EL (cell line): ENCODE measurements at regions not wholly inside any gene's neighbourhood (a gene's known extent, or its start where the extent isn't known, plus 50 kb on each side); places are given as distances from the start of the nearest gene placed in this dataset.

Experiments used
- DNase-seq: peaks from one replicate; pipeline ENCODE4 v3.0.0-alpha.2; 2016

DNA sequence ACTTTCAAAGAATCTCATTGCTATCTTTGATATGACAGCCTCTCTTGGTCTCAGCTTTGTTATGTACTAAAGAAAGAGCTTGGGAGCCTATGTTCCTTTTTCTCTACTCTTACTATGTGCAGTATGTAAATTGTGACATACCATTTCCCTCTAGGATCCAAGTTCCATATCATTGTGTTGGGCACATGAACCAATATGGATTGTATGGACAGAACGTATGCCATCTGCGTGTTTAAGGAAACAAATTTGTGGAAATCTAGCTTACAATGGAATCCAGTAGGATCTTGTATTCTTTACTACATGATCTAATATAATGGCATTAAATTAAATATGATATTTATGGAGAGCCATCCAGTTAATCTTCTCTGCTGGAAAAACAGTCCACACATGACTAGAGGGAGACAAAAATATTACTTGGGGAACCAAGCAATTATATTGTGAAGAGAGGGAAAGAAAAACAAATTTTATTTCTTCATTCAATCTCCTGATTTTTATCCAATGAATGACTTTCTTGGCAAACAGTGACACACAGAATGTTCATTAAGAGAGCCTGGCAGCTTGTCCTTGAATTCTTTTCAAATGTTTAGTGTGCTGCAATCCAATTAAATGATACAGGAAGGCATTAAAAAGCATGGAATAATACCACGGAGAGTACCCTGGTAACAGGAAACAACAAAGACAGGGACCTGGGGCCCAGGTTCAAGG, 106.5 kb upstream of the DAB1 start:
- no peak for DNase-seq

- no peak for DNase-seq
These were observed 98.7 kb upstream of the DAB1 start for GRCh38 chr1:57522575-57522974.

GRCh38 chr1:57520743-57521515, 97.1 kb upstream of the DAB1 start:
- DNase-seq, result no peak

DNA sequence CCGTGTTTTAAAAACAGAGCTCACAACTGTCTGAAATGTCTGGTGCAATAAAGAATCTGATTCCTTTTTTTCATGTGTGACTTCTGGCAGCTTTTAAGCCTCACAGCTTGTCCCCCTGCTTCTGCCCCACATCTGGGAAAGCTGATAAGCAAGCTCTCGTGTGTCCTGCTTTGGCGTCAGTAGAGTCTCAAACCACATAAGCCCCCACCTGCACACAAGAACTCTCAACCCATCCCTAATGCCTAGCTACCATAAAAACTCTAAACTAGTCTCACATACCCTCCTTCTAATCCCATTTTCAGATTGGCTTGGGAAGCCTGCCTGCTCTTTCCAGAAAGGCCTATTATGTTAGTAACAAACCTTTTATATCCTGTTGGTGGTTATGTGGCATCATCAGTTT, 94.6 kb upstream of the DAB1 start:
- no peak for DNase-seq

DNA sequence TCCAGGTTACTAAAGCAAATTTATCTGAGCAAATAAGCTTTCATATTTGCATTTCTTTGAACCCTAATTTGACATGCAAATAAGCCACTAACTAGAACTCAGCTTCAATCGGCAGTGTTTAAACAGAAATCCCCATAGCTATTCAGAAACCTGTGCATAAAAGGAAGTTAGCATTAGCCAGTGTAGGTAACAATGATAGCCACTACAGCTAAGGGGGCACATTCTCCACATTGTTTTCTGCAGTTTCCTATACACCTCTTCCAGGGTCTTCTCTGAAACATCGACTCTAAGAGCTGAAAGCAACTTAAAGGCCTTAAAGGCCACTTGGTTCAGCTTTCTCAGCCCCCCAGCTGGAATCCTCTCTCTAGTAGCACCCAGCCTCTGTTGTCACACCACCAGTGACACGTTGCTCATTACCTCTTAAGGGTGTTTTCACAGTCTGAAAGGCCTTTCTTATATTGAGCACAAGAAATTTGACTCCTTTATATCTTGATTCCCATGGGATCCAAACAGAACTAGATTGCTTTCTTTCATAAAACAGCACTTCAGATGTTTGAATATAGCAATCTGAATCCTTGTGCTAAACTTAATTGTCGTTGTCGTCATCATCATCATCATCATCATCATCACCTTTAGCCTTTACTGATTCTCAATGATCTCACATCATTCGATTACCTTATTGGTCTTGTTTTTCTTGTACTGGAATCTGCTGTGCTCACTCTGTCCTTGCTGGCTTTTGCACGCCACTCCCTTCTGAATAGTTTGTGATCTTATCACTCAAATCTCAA, 93.9 kb upstream of the DAB1 start:
- DNase-seq, result no peak

DNA sequence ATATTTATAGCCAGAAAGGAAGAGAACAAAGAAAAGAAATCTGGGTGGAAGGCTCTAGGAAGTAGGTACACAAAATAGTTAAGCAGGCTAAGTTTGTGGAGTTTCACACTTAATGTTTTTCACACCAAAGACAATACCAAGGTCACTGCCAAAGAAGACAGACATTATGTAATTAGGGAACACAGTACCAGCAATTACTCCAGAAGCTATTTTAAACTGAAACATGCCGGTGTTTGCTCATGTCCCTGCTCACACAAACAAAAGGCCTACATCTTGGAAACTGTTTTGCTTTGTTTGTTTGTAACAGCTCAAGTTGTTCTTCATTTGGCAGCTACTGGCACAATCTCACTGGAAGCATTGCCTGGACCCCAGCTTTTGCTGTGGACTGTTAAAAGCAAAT, 88.5 kb upstream of the DAB1 start:
- DNase-seq, result no peak

- DNase-seq, result no peak
These were observed 83.1 kb upstream of the DAB1 start for GRCh38 chr1:57506941-57507340.

GRCh38 chr1:57503337-57503736, 79.5 kb upstream of the DAB1 start:
- no peak for DNase-seq

GRCh38 chr1:57500136-57500830, 76.4 kb upstream of the DAB1 start:
- DNase-seq, result no peak

DNA sequence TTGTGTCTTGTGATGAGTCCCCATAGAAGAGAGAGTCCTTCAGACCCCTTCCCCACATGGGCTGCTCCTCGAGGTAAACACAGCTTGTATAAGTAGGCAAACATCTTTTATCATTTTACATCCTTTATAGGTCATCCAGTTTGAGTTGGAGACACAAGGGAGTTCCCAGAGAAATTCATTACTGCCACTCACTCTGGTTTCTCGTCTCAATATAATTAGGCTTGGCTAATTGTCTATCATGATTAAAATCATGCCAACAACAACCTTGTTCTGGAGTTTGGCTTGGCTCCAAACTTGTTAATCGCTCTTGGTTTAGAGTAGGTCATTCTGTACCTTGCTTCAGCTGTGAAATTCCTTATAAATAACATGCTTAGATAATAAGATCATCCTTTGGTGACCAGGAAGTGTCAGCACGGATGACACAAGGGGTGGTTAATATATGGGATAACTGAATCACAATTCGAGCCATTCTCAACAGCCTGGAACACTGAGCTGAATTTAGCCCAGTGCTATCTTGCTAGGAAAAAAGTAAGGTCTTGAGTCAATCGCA, 70.7 kb upstream of the DAB1 start:
- no peak for DNase-seq

- no peak for DNase-seq
These were observed 68.8 kb upstream of the DAB1 start for GRCh38 chr1:57492586-57493226.

DNA sequence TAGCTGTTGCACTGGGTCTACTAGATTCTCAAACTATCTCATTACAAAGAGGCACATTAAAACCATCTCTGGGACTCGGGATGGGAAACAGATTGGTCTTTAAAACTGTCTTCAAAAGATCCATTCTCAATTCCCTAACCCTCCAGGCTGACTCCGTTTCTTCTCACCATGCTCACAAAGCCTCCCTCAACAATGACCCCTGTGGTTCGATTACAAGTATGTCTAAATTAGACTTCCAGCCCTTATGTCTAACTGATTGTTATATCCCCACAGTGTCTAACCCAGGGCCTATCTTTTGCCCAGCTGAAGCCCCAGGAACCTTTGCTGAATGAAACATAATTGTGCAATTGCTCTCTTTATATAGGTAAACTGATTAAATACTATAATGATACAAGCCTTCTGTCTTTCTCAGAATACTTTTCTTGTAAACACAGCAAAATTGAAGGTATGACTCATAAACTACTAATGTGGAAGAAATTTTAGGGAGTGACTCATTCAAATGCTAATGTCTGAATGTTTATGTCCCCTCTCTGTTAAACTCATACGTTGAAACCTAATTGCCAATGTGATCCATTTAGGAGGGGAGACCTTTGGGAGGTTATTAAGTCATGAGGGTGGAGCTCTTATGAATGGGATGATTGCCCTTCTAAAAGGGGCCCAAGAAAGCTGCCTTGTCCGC, 65.6 kb upstream of the DAB1 start:
- DNase-seq, result peak; percentile 82

DNA sequence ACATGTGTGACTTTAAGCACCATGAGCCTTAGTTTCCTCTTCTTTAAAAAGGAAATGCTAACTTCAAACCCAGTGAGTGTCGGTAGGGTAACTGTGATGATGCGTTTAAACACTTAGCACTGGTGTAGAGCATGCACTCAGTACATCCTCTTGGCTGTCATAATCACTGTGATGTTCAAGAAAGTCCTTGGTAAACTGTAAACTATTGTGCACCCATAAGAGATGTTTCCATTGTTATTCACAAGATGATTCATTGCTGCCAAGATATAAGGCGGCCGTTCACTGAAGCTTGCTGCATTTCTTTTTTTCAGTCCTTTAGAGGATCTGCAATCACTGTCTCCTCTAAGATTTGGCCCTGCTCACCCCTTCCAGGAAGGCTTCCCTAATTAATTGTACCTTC, 61.8 kb upstream of the DAB1 start:
- DNase-seq, result peak; percentile 73

GRCh38 chr1:57483954-57484353, 60.1 kb upstream of the DAB1 start:
- peak; percentile 34 for DNase-seq

- DNase-seq, result no peak
These were observed 55.6 kb upstream of the DAB1 start for GRCh38 chr1:57479471-57479870.

- DNase-seq, result no peak
These were observed 51.5 kb upstream of the DAB1 start for GRCh38 chr1:57475366-57475765.

- DNase-seq, result peak; percentile 39
These were observed 50.4 kb upstream of the DAB1 start for GRCh38 chr1:57474137-57474750.
